ENCODE measurements at regions not wholly inside any gene's neighbourhood (a gene's known extent, or its start where the extent isn't known, plus 50 kb on each side); places are given as distances from the start of the nearest gene placed in this dataset.

DNA sequence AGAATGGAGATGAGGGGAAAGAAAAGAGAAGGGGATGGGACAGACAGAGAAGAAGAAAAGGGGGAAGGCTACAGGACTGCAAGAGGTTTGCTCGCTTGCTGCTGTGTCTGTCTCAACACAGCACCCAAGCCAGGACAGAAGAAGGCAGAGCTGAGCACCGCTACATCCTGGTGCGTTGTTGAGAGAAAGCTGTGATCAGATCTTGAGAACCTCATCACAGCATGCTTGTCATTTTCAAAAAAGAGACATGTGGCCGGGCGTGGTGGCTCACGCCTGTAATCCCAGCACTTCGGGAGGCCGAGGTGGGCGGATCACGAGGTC lies 110.9 kb downstream of the NXNL2 start:
- TF ChIP-seq, protein P1, sequence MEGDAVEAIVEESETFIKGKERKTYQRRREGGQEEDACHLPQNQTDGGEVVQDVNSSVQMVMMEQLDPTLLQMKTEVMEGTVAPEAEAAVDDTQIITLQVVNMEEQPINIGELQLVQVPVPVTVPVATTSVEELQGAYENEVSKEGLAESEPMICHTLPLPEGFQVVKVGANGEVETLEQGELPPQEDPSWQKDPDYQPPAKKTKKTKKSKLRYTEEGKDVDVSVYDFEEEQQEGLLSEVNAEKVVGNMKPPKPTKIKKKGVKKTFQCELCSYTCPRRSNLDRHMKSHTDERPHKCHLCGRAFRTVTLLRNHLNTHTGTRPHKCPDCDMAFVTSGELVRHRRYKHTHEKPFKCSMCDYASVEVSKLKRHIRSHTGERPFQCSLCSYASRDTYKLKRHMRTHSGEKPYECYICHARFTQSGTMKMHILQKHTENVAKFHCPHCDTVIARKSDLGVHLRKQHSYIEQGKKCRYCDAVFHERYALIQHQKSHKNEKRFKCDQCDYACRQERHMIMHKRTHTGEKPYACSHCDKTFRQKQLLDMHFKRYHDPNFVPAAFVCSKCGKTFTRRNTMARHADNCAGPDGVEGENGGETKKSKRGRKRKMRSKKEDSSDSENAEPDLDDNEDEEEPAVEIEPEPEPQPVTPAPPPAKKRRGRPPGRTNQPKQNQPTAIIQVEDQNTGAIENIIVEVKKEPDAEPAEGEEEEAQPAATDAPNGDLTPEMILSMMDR (IDR thresholded peaks at IDR 0.05) = no peak
- TF ChIP-seq POLR2A (IDR thresholded peaks at IDR 0.05) = no peak

Measured in body of pancreas (tissue), 4 donors.